ENCODE measurements at regions not wholly inside any gene's neighbourhood (a gene's known extent, or its start where the extent isn't known, plus 50 kb on each side); places are given as distances from the start of the nearest gene placed in this dataset.

GRCh38 chr13:47420020-47420419 lies 523.2 kb upstream of the HTR2A start:
- TF ChIP-seq EZH2phosphoT487 (IDR thresholded peaks at IDR 0.05; ENCODE audit: insufficient read depth, low read depth) (no peak), EZH2 (IDR thresholded peaks at IDR 0.05; ENCODE audit: insufficient read depth, poor library complexity, severe bottlenecking) (no peak)
